ENCODE measurements at regions not wholly inside any gene's neighbourhood (a gene's known extent, or its start where the extent isn't known, plus 50 kb on each side); places are given as distances from the start of the nearest gene placed in this dataset.

DNA sequence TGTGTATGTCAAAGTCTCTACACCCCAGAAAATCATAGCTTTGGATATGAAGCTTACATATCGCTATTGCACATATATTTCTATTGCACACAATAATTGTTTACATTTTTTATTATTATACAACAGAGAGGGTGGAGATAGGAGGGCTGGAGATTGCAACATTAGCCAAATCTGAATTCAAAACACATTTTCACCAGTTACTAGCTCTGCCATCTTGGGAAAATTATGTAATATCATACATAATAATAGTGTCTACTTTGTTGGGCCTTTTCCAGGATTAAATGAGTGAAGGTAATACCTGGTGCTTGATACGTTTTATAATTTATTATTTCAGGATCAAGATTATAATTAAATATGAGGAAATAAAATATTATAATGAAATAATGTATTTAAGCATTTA, 507.4 kb upstream of the TBX3 start:
- TF ChIP-seq, protein P1, sequence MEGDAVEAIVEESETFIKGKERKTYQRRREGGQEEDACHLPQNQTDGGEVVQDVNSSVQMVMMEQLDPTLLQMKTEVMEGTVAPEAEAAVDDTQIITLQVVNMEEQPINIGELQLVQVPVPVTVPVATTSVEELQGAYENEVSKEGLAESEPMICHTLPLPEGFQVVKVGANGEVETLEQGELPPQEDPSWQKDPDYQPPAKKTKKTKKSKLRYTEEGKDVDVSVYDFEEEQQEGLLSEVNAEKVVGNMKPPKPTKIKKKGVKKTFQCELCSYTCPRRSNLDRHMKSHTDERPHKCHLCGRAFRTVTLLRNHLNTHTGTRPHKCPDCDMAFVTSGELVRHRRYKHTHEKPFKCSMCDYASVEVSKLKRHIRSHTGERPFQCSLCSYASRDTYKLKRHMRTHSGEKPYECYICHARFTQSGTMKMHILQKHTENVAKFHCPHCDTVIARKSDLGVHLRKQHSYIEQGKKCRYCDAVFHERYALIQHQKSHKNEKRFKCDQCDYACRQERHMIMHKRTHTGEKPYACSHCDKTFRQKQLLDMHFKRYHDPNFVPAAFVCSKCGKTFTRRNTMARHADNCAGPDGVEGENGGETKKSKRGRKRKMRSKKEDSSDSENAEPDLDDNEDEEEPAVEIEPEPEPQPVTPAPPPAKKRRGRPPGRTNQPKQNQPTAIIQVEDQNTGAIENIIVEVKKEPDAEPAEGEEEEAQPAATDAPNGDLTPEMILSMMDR (IDR thresholded peaks at IDR 0.05; ENCODE audit: extremely low read depth, missing control alignments) = no peak
- DNase-seq (ENCODE audit: low spot score) = no peak

DNA sequence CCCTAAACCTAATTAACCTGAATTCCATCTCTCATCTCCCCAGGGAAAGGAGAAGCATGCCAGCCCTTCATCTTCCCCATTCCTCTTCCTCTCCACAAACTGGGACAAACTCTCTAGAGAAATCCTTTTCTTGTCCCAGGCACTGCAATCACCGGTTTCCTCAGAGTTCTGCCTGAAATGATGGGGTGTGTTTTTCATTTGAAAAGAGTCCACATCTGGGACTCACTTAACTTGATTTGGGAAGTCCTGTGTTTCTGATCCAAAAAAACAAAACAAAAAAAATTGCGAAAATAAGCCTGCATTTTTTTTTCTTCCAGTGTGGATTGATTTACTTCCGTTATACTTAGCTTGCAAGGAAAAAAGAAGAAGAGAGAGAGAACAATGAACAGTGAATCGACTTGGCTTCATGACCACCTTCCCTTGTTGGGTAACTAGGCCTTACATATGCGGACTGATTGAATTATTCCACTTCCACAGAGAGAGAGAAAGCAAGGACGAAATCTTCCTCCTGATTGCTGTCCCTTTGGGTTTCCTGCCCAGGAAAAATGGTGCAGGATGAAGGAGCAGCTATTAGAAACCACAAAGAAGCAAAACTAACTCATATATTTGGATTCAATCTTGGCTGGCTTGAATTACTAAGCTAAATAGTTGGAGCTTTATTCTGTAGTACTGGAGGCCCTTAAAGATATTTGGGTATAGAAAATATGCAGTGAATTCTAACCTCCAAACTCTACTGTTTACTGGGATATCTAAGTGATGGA, 506.2 kb upstream of the TBX3 start:
- no peak for DNase-seq (ENCODE audit: low spot score)
- TF ChIP-seq, protein P1 (IDR thresholded peaks at IDR 0.05; ENCODE audit: extremely low read depth, missing control alignments) = no peak

DNA sequence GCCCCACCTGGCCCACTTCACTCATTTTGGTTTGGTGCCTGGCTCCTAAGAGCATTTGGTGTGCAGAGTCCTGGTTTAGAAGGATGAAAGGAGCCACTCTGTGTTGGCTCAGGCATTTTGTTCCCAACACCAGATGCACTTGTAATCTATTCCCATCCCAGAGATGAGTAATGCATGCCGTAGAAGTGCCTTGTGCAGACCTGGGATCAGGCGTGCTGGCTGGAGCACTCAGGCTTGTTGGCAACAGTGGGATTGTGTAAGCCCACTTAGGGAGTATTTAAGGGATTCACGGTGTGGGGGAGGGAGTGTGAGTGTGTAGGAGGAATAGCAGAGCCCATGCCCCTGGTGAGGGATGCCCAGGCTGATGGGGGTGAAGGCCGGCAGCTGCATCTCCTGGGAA, 501.5 kb upstream of the TBX3 start:
- DNase-seq (ENCODE audit: low spot score) = no peak

DNA sequence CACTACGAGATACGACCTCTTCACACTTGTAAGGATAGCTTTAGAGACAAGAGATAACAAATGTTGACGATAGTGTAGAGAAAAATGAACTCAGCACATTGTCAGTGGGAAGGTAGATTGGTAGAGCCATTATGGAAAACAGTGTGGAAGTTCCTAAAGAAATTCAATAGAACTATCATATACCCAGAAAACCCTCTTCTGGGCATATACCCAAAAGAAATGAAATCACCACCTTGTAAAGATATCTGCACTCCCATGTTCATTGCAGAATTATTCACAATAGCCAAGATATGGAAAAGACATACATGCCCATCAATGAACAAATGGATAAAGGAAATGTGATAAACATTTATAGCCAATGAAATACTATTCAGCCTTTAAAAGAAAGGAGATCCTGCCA, 499.8 kb upstream of the TBX3 start:
- DNase-seq (ENCODE audit: low spot score) = no peak
- TF ChIP-seq, protein P1 (IDR thresholded peaks at IDR 0.05; ENCODE audit: extremely low read depth, missing control alignments) = no peak

More for the DNA sequence above, 501.5 kb upstream of the TBX3 start:
- TF ChIP-seq, protein P1 (IDR thresholded peaks at IDR 0.05; ENCODE audit: extremely low read depth, missing control alignments) = no peak

DNA sequence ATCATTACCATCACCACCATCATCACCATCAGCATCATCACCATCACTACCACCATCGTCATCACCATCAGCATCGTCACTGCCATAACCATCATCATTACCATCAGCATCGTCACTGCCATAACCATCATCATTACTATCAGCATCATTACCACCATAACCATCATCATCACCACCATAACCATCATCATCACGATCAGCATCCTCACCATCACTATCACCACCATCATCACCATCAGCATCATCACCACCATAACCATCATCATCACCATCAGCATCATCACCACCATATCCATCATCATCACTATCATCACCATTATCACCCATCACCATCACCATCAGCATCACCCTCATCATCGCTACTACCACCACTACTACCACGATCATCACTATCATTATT, 493.9 kb upstream of the TBX3 start:
- TF ChIP-seq, protein P1 (IDR thresholded peaks at IDR 0.05; ENCODE audit: extremely low read depth, missing control alignments) = no peak
- no peak for DNase-seq (ENCODE audit: low spot score)

- no peak for DNase-seq (ENCODE audit: low spot score)
- TF ChIP-seq, protein P1 (IDR thresholded peaks at IDR 0.05; ENCODE audit: extremely low read depth, missing control alignments) = no peak
These were observed 492.9 kb upstream of the TBX3 start for GRCh38 chr12:115176741-115177400.

- DNase-seq (ENCODE audit: low spot score) = no peak
- TF ChIP-seq, protein P1 (IDR thresholded peaks at IDR 0.05; ENCODE audit: extremely low read depth, missing control alignments) = no peak
These were observed 490.9 kb upstream of the TBX3 start for GRCh38 chr12:115174920-115175319.

Data from GM20000 (cell line).